HG03520 (cell line): ENCODE measurements at regions not wholly inside any gene's neighbourhood (a gene's known extent, or its start where the extent isn't known, plus 50 kb on each side); places are given as distances from the start of the nearest gene placed in this dataset.

Source experiments
- ATAC-seq: cut with Tn5 transposase; IDR thresholded peaks from one replicate; pipeline ENCODE4 v1.9.1; 2021; ENCODE audit warnings: mild to moderate bottlenecking, moderate library complexity; ENCODE audit not compliant: unreplicated experiment

DNA sequence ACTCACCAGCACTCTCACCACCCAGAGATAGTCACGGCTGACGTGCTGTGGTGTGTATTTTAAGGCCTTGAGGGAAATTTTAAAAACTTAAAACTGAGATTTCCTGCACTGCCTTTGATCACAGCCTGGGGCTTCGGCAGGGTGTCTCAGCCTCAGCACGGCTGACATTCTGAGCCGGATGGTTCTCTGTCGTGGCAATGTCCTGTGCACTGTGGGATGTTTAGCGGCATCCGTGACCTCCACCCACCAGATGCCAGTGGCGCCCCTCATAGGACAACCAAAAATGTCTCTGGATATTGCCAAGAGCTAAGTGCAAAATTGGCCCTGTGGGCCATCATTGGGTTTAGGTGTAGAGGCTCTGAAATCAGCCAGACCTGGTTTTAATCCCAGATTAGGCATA lies 142.2 kb upstream of the KCNG1 start:
- ATAC-seq: no peak

DNA sequence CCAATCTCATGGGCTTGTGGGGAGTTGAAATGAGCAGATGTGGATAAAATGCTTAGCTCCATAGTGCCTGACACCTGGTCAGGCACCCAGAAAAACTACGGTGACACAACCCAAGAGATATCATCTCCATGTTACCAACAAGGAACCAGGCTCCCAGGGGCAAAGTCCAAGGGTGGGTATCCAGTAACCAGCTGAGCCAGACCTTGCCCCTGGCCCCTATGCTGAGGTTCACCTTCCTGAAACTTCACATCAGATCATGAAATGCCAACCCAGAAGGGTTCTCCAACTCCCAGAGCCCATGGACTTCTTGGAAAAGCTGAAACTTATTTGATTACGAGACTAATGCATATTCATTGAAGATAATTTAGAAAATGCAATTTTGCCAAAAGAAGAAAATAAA lies 141.8 kb upstream of the KCNG1 start:
- ATAC-seq: no peak

DNA sequence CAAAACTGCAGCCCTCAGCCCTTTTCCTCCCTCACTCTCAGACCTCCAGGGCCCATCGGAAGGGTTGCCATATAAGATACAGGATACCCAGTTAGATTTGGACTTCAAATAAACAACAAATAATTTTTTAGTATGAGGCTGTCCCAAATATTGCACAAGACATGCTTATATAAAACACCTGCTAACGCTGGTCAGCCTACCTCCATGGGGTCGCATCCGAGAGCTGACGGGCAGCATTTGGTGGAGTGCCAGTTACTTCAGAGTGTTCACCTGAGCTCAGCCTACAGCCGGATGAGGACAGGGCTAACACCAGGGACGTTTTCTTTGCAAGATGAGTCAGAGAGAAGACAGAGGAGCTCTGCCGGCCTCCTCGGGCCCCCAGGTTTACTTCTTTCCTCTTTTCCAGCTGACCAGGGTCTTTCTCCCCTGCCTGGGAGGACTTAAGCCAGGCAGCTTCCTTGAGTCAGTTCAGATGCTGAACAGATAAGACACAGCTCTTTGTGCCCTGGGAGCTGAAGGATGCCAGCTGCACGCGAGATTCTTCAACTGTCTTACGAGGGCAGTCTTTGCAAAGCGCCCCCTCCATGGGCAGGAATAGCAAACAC lies 141.2 kb upstream of the KCNG1 start:
- ATAC-seq: no peak

DNA sequence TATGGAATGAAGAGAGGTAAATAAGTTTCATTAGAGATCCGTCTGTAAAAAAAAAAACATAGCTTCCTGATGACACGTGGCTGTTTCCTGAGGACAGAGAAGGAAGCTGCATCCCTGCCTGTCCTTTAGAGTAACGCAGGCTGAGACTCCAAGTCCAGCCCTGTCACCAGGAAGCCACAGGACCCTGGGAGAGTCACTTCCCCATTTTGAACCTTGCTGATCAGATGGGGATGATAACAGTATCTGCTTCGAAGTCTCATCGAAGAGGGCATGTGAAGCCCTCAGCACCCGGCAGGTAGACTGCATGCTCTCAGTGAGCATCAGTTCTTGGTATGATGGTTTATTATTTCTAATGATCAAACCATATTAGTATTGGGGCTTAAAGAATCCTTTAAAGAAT lies 139.1 kb upstream of the KCNG1 start:
- ATAC-seq: no peak

DNA sequence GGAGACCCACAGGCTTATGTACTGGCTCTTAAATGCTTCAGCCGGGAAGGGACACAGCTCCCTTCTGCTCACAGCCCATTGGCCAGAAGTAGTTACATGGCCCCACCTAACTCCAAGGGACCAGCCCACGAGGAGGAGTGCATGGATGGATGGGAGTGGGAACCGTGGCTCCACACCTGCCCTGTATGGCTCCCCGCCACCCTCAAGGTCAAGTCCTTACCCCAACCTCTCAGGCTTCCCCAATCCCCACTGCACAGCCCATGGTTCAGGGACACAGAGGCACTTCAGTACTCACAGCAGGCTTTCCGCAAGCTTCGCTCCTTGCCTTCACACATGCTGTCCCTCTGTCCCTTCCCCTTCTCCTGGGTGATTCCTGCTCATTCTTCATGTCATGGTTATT lies 137.9 kb upstream of the KCNG1 start:
- ATAC-seq: no peak

DNA sequence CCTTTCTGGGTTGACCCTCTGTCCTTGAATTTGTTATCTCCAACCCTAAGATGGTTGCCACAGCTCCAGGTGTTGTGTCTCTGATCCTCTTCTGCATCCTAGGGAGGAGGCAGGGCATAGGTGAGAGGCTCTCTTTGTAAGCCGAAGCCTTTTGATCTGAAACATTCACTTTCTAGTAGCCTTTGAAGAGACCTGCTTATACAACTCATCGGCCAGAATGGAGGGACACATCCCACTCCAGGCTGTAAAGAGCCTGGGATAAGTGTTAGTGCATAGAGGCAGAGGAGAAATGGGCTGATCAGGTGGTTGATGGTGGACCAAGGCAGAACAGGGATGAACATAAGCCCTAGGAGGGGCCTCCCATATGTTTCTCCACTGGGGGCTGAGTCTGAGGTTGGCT lies 137.1 kb upstream of the KCNG1 start:
- no peak for ATAC-seq

DNA sequence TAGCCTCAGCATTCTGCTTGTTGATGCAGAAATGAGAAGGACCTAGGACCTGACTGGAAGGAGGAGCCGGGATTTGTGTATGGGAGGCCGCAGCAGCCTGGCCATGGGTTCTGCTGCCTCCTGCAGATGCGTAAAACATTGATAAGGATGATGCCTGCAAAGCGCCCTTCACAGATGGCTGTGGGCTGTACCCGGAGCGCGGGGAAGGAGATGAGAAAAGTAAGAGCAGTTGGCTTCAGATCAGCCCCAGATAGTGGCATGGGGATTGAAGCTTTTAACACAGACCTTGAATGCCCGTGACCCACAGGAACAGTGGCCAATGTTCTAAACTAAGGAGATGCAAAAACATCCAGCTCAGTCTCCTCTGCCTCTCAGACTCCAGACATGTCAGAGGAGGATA lies 136.4 kb upstream of the KCNG1 start:
- no peak for ATAC-seq

DNA sequence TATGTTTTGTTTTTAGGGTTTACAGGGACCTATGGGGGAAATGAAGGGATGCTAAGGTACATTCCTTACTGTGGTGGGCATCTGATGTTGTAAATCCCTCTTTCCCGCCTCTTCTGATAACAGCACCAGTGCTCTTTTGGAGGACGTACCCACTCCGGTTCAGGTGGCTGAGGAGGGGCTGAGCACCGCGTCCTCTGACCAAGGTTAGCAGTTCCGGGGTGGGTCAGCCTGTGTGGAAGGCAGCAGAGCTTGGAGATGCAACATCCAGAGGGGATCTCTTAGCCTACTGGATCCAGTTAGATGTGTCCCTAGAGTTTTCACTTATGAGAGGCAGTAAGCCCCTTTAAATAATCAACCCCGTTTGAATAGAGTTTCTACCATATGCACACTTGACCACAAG lies 135.3 kb upstream of the KCNG1 start:
- ATAC-seq: no peak

DNA sequence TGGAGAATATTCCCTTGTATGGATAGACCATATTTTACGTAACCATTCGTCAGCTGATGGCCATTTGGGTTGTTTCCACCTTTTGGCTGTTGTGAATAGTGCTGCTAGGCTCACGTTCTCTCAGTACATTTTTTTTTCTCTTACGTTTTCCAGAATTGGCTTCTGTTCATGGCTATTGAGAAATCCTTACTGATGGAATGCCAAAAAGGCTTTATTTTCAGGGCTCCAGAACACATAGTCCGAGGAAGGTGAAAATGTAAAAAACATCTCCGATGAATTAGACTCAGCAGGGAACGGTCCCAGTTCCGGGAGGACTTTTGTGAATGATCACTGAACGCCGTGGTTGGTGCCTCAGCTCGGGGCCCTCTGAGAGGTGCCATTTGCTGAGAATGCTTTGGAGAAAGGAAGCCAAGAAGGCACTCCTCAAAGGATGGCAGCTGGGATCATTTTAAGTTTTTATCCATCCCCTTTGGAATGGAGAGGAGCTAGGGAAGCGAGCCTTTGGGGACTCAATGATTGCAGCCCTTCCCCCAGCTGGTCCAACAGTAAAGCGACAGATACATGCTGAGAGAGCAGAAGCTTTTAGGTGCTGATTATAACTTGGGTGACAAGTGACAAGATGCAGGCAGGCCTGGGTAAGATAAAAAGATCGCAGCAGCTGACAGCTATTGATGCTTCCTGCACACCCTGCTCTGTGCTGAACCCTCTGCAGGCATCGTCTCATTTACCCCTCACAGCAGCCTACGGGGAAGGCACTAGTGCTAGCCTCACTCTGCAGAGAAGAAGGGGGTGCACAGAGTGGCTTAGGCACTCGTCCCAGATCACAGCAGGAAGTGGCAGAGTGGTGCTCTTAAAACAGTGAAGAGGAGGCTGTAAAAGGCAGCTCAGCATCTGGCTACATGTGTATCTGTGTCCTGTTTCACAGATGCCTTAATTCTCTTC lies 133.4 kb upstream of the KCNG1 start:
- ATAC-seq: no peak

DNA sequence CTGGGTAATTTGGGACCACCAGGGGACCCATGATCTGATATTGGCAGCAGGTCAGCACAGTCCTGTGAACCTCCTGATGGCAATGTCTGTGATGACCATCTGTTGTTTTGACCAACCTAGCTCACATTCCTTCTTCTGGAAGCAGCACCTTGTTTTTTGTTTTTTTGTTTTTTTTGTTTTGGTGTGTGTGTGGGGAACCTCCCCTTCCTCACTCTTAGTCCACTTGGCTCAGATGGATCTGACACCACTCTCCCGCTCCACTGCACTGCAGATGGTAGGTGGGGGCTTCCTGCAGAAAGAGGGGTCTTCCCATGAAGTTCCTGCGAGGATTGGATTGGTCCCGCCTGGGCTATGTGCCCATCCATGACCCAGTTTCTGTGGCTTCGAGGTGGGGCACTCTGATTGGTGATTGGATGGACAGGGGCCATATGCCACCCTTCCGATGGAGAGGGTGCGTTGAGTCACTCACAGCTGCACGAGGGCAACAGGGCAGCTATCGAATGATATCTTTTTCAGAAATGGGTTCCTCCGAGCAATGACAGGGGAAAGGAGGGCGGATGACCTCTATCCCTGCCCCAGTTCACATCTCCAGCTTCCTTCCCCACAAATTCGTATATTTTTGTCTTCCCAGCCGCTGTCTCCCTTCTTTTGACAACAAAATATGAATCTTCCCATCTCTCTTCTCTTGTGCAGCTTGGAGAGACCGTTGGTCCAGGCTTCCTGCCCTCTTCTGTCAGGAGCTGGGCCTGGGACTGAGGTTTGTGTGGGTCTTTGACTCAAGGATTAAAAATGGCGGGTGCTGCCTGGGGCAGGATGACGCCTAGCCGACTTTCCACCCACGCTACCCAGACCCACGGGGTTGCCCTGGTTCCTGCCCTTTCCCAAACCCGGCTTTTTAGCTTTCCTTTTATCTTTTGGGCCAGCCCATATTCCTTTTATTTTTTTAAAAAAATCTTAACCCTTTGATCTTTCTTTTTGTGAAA lies 132.1 kb upstream of the KCNG1 start:
- ATAC-seq: no peak

DNA sequence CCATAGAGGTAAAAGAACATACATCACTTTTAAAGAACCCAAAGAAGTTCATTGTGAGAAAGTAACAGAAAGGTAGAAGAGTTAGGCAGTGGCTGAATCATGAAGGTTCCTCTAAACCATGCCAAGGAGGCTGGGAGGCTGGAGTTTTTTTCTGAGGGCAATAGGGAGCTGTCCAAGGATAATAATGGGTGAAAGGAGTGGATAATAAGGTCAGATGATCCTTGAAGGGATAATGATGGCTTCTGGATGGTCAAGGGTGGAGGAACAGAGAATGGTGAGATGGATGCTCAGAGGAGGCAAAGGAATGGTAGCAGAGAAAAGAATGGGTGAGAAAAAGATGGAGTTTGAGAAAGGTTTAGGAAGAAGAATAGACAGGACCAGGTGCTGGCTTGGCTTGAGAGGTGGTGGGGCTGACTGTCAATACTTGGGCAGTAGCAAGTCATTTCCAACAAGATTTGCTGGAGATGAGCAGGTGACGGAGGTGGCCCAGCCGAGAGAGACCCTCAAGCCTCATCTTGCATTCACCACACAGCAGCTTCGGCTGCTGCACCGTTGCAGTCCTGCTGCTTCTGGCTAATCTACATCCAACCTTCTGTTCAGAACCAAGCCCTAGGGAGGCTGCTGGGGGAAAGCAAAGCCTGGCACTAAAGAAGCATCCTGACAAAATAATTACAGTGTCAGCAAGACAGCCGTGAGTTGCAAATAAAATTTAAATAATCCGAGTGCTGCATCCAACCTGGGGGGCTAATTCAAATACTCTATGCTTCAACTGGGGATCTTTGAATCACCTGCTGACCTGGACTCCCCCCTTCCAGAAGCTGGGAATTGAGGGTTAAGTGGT lies 131.2 kb upstream of the KCNG1 start:
- ATAC-seq: no peak

DNA sequence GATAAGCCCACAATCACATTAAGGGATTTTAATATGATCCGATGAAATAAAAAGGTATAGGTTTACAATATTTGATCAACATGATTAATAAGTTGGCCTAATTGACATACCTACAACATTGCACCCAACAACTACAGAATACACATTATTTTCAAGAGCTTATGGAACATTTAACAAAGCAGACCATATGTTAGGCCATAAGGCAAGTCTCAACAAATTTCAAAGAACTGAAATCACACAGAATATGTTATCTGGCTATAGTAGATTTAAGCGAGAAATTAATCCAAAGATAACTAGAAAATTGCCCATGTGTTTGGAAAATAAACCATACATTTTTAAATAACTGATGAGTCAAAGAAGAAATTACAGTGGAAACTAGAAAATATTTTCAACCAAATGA lies 126.0 kb upstream of the KCNG1 start:
- ATAC-seq: no peak

DNA sequence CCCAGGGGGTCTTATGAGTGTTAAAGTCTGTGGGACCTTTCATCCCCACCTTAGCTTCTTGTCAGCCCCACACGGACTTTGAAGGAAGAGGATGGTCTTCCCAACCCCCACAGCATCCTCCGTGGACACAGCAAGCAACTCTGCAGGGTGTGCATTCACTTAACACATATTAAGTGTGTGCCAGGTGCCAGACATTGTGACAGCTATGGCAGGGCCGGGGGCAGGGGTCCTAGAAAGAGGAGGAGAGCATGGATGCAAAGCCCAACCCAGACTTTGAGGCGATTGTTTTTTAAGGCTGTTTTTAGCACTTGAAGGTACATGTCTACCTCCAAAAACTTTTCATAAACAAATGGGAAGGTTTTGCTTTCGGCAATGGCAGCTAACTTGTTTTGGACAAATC lies 121.6 kb upstream of the KCNG1 start:
- no peak for ATAC-seq

DNA sequence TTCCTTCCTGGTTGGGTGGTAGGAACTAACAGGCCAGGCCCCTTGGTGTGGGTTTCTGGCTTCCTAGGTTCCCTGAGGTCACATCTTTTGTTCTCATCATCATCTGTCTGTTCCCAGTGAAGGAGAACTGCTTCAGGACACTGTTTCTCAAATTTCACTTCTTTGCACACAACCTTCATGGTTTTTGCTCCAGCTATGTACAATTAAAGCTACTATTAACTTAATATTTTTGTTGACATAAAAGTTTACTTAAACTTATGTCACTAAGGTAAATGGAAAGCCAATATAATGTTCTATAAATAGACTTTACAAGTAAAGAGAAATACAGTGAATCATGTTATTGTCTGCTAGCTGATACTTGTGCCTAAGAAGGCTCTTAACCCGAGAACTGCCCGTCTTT lies 120.7 kb upstream of the KCNG1 start:
- ATAC-seq: no peak

DNA sequence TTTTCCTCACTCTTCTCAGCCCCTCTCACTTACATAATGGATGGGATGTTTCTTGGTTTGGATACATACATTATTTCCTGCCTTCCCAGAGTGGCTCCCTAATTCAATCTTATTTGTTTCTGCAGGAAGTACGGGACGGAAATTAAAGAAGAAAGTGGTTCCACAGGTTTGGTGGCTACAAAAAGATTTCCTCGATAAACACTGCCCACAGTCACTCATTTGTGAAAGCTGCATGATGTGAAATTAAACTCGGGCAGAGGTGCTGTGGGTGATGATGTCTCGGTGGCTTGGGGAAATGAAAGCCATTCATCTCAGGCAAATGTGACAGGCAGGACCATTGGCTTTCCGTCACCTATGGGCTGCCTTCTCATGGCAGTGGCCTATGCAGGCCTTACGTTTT lies 119.5 kb upstream of the KCNG1 start:
- no peak for ATAC-seq

DNA sequence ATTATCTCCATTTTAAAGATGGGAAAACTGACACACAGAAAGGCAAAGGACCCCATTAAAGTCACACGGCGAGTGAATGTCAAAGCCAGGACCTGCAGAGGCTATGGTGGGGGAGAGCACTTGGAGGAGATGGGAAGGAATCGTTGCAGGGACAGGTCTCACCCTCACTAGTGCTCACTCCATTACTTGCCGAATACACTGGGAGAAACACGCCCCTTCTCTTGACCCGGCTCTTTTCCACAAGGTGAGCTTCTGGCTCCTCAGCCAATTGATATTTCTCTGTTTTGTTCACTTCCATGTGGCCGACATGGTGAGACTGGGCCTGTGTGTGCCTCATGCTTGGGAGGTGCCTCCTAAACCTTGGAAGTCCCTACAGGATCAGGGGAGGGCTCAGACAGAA lies 117.8 kb upstream of the KCNG1 start:
- ATAC-seq: no peak

DNA sequence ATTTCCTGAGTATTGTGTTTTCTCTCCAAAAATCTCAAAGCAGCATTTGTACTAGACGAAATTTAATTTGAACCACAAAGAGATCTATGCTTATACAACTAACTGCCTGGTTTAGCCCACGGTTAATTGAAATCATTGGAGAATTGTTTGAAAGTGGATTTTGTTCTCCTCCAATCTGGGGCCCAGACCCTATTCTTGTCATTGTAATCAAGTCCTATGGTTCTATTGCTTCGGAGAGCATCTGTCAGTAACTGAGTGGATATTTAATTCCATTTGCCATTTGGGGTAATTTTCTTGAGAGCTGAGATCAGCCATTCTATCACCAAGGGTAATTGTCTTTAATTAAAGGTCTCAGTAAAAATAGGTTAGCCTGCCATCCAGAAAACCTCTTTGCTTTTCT lies 117.0 kb upstream of the KCNG1 start:
- ATAC-seq: no peak

DNA sequence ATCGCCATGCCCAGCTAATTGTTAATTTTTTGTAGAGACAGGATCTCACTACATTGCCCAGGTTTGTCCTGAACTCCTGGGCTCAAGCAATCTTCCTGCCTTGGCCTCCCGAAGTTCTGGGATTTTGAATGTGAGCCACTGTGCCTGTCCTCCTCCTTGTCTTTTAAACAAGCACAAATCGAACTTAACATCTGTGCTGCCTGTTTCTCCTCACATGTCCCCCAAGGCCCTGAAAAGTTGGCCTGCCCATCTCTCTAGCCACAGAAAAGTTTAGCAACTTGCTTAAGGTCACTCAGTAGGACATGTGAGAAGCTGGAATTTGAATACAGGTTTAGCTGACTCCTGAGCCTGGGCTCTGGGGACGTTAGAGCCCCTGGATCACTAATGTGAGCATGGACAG lies 115.7 kb upstream of the KCNG1 start:
- no peak for ATAC-seq

DNA sequence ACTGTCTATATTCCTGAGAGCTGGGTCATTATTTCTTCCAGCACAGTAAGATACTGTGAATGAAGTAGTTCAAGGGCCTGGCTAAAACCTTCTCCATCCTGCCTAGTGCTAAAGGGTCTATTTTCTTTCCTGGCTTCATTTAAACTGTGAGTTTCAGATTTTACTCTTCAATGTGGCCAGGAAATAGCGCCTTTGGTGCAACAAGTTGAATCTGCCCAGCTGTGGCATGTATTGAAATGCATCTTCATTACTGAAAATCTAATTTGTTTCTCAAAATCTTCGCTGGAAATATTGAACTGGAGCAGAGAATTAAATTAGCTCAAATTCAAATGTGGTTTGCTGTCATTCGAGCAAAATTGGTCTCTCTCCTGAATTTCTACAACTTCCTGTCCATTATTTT lies 114.6 kb upstream of the KCNG1 start:
- no peak for ATAC-seq

DNA sequence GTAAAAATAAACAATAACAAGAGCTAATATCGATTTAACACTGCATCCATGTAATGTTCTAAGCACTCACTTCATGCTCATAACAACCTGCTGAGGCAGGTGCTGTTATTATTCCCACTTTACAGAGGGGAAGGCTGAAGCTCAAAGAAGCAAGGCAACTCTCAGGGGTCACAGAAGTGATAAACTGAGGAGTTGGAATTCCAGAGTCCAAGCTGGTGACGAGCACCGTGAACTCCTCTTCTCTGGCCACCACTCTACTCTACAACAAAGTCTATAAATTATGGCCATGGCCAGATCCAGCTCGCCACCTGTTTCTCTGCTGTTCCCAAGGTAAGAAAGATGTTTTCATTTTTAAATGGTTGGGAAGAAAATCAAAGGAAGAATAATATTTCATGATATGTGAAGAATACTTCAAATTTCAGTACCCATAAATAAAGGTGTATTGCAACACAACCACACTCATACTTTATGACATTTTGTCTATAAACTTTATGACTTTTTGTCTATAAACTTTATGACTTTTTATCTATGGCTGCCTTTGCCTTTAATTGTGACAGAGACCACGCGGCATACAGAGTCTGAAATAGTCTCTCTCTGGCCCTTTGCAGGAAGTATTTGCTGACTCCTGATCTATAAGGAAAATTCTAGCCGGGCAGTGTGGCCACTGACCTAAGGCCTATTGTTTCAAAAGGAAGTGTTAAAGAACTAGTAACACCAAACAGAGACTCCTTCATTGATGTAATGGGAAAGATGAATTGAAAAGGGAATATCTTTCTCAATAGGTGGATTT lies 113.2 kb upstream of the KCNG1 start:
- ATAC-seq: no peak
